PC-3 (cell line): ENCODE measurements at regions not wholly inside any gene's neighbourhood (a gene's known extent, or its start where the extent isn't known, plus 50 kb on each side); places are given as distances from the start of the nearest gene placed in this dataset.

Source experiments
- ATAC-seq: fragments of 200-7000 bp; cut with Tn5 transposase; 2 replicates; pipeline ENCODE4 v1.9.1; 2020; ENCODE audit warnings: mild to moderate bottlenecking, moderate library complexity
- BruUV-seq: library from RNA; stranded (reverse); fragments of 400-500 nt; replicated peaks from 2 replicates; lab custom pipeline; 2021; lab: Mats Ljungman, UMichigan
- CTCF ChIA-PET: fragments of 300-600 bp; sonication (Branson Sonifier 250); formaldehyde crosslinking; loops from one replicate; lab custom pipeline; 2022; ENCODE audit warnings: antibody characterized with exemption; lab: Charles Lee
- POLR2A ChIA-PET: fragments of 300-600 bp; sonication (Branson Sonifier 250); formaldehyde crosslinking; loops from one replicate; lab custom pipeline; 2022; ENCODE audit warnings: antibody characterized with exemption; ENCODE audit not compliant: unreplicated experiment; lab: Charles Lee
- DNase-seq: peaks from one replicate; pipeline ENCODE4 v3.0.0-alpha.2; 2015
- H2AFZ ChIP-seq: fragments of 300-600 bp; sonication (generic); 2 replicates; pipeline ENCODE4 v1.6.0; 2016; ENCODE audit warnings: antibody characterized with exemption, low read length
- H3F3A ChIP-seq: fragments of 300-600 bp; sonication (generic); one replicate; pipeline ENCODE4 v1.6.0; 2017; ENCODE audit warnings: antibody characterized with exemption, low read length, control low read depth, mild to moderate bottlenecking; ENCODE audit not compliant: unreplicated experiment
- H3K27ac ChIP-seq: fragments of 300-600 bp; sonication (generic); 2 replicates; pipeline ENCODE4 v1.5.1; 2016; ENCODE audit warnings: mild to moderate bottlenecking, low read length
- H3K27me3 ChIP-seq: fragments of 300-600 bp; sonication (generic); 2 replicates; pipeline ENCODE4 v1.6.1; 2016; ENCODE audit warnings: low read length, mixed read lengths
- H3K36me3 ChIP-seq: fragments of 300-600 bp; sonication (generic); 2 replicates; pipeline ENCODE4 v1.6.1; 2016; ENCODE audit warnings: low read depth, mixed run types, low read length, mixed read lengths
- H3K4me1 ChIP-seq: fragments of 300-600 bp; sonication (generic); 2 replicates; pipeline ENCODE4 v1.5.1; 2016; ENCODE audit warnings: low read length; ENCODE audit not compliant: insufficient read depth
- H3K4me2 ChIP-seq: fragments of 300-600 bp; sonication (generic); 2 replicates; pipeline ENCODE4 v1.6.0; 2016; ENCODE audit warnings: low read length
- H3K4me3 ChIP-seq: fragments of 300-600 bp; sonication (generic); 2 replicates; pipeline ENCODE4 v1.5.1; 2016; ENCODE audit warnings: mild to moderate bottlenecking, low read length, mixed read lengths
- H3K79me2 ChIP-seq: fragments of 300-600 bp; sonication (generic); 2 replicates; pipeline ENCODE4 v1.6.1; 2017; ENCODE audit warnings: low read length, mixed read lengths
- H3K9ac ChIP-seq: fragments of 300-600 bp; sonication (generic); 2 replicates; pipeline ENCODE4 v1.6.0; 2016; ENCODE audit warnings: mild to moderate bottlenecking, low read length
- H3K9me2 ChIP-seq: fragments of 300-600 bp; sonication (generic); replicated peaks from 2 replicates; pipeline ENCODE4 v1.6.1; 2016; ENCODE audit warnings: mixed run types, low read length, mixed read lengths
- H3K9me3 ChIP-seq: fragments of 300-600 bp; sonication (generic); 2 replicates; pipeline ENCODE4 v1.6.1; 2016; ENCODE audit warnings: low read length, mixed read lengths
- H4K20me1 ChIP-seq: fragments of 300-600 bp; sonication (generic); 2 replicates; pipeline ENCODE4 v1.6.1; 2016; ENCODE audit warnings: low read length, mixed read lengths
- CTCF ChIP-seq: fragments of 300-600 bp; sonication (generic); conservative IDR thresholded peaks from 2 replicates; pipeline ENCODE4 v1.5.1; 2017; ENCODE audit warnings: antibody characterized with exemption, low read depth, mild to moderate bottlenecking, low read length
- EZH2 ChIP-seq: fragments of 300-600 bp; sonication (generic); IDR thresholded peaks from one replicate; pipeline ENCODE4 v1.6.1; 2017; ENCODE audit warnings: antibody characterized with exemption, mild to moderate bottlenecking, low read length; ENCODE audit not compliant: unreplicated experiment
- EZH2phosphoT487 ChIP-seq: fragments of 300-600 bp; sonication (generic); IDR thresholded peaks from 2 replicates; pipeline ENCODE4 v1.6.1; 2018; ENCODE audit warnings: mild to moderate bottlenecking, antibody characterized with exemption, low read length, borderline replicate concordance
- intact Hi-C: fragments of 100-400 bp; cut with micrococcal nuclease; formaldehyde crosslinking; loops from 2 replicates; pipeline ENCODE4 v1.9.0; 2023

GRCh38 chr14:98871796-98872195 lies 400.2 kb downstream of the BCL11B start:
- Histone ChIP-seq H3K27ac (no peak overlapping the region), H3K9me2 (no peaks in the 10 kb centered on the region), H3F3A (no peaks in the 10 kb centered on the region), H3K4me2 (no peak overlapping the region), H3K4me3 (no peak overlapping the region), H3K4me1 (no peaks in the 10 kb centered on the region), H4K20me1 (no peaks in the 10 kb centered on the region), H3K79me2 (no peaks in the 10 kb centered on the region), H3K9ac (no peak overlapping the region), H3K9me3 (no peaks in the 10 kb centered on the region), H3K27me3 (no peaks in the 10 kb centered on the region), H3K36me3 (no peaks in the 10 kb centered on the region), H2AFZ (no peak overlapping the region)
- ATAC-seq, result no peak
- intact Hi-C loops, result no loop called here
- DNase-seq, result no peak
- BruUV-seq, result no TSS peak
- CTCF ChIA-PET, result no interaction called here
- TF ChIP-seq EZH2, result no peak
- TF ChIP-seq EZH2phosphoT487, result no peak
- no peak for TF ChIP-seq CTCF
- POLR2A ChIA-PET, result no interaction called here

GRCh38 chr14:98877065-98877464 lies 394.9 kb downstream of the BCL11B start:
- Histone ChIP-seq H3K27ac (no peak overlapping the region), H3K9me2 (no peaks in the 10 kb centered on the region), H3K4me2 (no peak overlapping the region), H3K9ac (no peak overlapping the region), H3F3A (no peaks in the 10 kb centered on the region), H3K4me1 (no peaks in the 10 kb centered on the region), H3K9me3 (0 out of 2 replicates have a peak, but pooled peaks cover 5% of the 10 kb centered on the region), H2AFZ (no peak overlapping the region), H3K27me3 (no peaks in the 10 kb centered on the region), H3K4me3 (no peak overlapping the region), H3K79me2 (no peaks in the 10 kb centered on the region), H3K36me3 (no peaks in the 10 kb centered on the region), H4K20me1 (no peaks in the 10 kb centered on the region)
- intact Hi-C loops, result no loop called here
- CTCF ChIA-PET, result no interaction called here
- no peak for DNase-seq
- ATAC-seq, result no peak
- no TSS peak for BruUV-seq
- POLR2A ChIA-PET, result no interaction called here
- TF ChIP-seq EZH2 (no peak), CTCF (no peak), EZH2phosphoT487 (no peak)

- intact Hi-C loops, result no loop called here
- ChIA-PET POLR2A (no interaction called here), CTCF (no interaction called here)
- H3K4me2 ChIP-seq, result no peak overlapping the region
- no peaks in the 10 kb centered on the region for H3K36me3 ChIP-seq
- TF ChIP-seq CTCF (no peak), EZH2phosphoT487 (no peak), EZH2 (no peak)
- H3K27me3 ChIP-seq, result no peaks in the 10 kb centered on the region
- no TSS peak for BruUV-seq
- H3K79me2 ChIP-seq, result no peaks in the 10 kb centered on the region
- no peak for ATAC-seq
- no peaks in the 10 kb centered on the region for H4K20me1 ChIP-seq
- no peaks in the 10 kb centered on the region for H3K9me2 ChIP-seq
- H3K4me1 ChIP-seq, result no peaks in the 10 kb centered on the region
- no peak overlapping the region for H3K9ac ChIP-seq
- no peak overlapping the region for H2AFZ ChIP-seq
- 0 out of 2 replicates have a peak, but pooled peaks cover 6% of the 10 kb centered on the region for H3K9me3 ChIP-seq
- no peak overlapping the region for H3K4me3 ChIP-seq
- H3F3A ChIP-seq, result no peaks in the 10 kb centered on the region
- no peak for DNase-seq
- no peak overlapping the region for H3K27ac ChIP-seq
Measured at GRCh38 chr14:98878282-98878681, 393.7 kb downstream of the BCL11B start.
